Vagina (tissue), 2 donors: ENCODE measurements at regions not wholly inside any gene's neighbourhood (a gene's known extent, or its start where the extent isn't known, plus 50 kb on each side); places are given as distances from the start of the nearest gene placed in this dataset.

ENCODE experiments used
- POLR2A ChIP-seq, 2 donors: fragments of 450-650 bp; IDR thresholded peaks; one replicate each; pipeline ENCODE4 v1.6.1; 2017; ENCODE audit warnings: antibody characterized with exemption in 2 of 2, mild to moderate bottlenecking in 2 of 2, moderate library complexity in 2 of 2
- TF ChIP-seq, protein P1 (sequence below), 3 experiments: fragments of 450-650 bp in 2 of 3; fragments of 200-600 bp in 1 of 3; sonication (generic) in 1 of 3; IDR thresholded peaks; one replicate each; pipeline ENCODE4 v1.5.1; 2017 to 2019; ENCODE audit warnings: antibody characterized with exemption in 3 of 3, mild to moderate bottlenecking in 2 of 3, moderate library complexity in 2 of 3

DNA sequence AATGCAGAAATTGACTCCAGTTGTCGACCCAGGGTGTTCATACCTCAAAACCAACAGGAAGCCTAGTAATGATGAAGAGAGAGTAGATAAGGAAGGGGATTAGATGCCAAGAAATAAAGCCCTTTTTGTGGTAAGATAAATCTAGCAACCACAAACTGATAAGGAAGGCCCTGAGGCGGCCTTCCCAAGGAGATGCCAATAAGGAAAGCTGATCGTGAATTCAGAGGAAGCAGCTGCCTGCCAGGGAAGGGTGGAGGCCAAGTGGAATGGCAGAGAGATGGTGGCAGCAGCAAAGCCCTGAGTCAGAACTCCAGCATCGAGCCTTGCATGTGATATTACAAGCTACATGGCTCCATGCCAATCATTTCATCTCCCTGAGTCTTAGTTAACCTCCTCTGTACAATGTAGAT lies 126.3 kb downstream of the IRS1 start:
- TF ChIP-seq, protein P1, sequence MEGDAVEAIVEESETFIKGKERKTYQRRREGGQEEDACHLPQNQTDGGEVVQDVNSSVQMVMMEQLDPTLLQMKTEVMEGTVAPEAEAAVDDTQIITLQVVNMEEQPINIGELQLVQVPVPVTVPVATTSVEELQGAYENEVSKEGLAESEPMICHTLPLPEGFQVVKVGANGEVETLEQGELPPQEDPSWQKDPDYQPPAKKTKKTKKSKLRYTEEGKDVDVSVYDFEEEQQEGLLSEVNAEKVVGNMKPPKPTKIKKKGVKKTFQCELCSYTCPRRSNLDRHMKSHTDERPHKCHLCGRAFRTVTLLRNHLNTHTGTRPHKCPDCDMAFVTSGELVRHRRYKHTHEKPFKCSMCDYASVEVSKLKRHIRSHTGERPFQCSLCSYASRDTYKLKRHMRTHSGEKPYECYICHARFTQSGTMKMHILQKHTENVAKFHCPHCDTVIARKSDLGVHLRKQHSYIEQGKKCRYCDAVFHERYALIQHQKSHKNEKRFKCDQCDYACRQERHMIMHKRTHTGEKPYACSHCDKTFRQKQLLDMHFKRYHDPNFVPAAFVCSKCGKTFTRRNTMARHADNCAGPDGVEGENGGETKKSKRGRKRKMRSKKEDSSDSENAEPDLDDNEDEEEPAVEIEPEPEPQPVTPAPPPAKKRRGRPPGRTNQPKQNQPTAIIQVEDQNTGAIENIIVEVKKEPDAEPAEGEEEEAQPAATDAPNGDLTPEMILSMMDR (IDR thresholded peaks at IDR 0.05) = no peak
- no peak for TF ChIP-seq POLR2A (IDR thresholded peaks at IDR 0.05)
